D721Med (cell line): ENCODE measurements at regions not wholly inside any gene's neighbourhood (a gene's known extent, or its start where the extent isn't known, plus 50 kb on each side); places are given as distances from the start of the nearest gene placed in this dataset.

Experiments used
- DNase-seq: peaks from one replicate; pipeline ENCODE4 v3.0.0; 2011; ENCODE audit warnings: low spot score; ENCODE audit not compliant: insufficient read length
- FAIRE-seq: peaks from 2 replicates; lab custom pipeline; 2011; peaks lifted over from hg19 to GRCh38; lab: Jason Lieb, UNC
- TF ChIP-seq, protein P1 (sequence below): IDR thresholded peaks from 2 replicates; pipeline ENCODE4 v1.5.1; 2012; ENCODE audit warnings: mild to moderate bottlenecking, control low read depth; ENCODE audit not compliant: insufficient read depth; ENCODE audit errors: missing control alignments

- FAIRE-seq (peak; percentile 25), DNase-seq (no peak)
Measured at GRCh38 chr14:87334997-87335685, 657.8 kb downstream of the GALC start.

GRCh38 chr14:87331991-87332390 is 661.0 kb downstream of the GALC start:
- FAIRE-seq (no peak), DNase-seq (no peak)
- TF ChIP-seq, protein P1, sequence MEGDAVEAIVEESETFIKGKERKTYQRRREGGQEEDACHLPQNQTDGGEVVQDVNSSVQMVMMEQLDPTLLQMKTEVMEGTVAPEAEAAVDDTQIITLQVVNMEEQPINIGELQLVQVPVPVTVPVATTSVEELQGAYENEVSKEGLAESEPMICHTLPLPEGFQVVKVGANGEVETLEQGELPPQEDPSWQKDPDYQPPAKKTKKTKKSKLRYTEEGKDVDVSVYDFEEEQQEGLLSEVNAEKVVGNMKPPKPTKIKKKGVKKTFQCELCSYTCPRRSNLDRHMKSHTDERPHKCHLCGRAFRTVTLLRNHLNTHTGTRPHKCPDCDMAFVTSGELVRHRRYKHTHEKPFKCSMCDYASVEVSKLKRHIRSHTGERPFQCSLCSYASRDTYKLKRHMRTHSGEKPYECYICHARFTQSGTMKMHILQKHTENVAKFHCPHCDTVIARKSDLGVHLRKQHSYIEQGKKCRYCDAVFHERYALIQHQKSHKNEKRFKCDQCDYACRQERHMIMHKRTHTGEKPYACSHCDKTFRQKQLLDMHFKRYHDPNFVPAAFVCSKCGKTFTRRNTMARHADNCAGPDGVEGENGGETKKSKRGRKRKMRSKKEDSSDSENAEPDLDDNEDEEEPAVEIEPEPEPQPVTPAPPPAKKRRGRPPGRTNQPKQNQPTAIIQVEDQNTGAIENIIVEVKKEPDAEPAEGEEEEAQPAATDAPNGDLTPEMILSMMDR = no peak

More at GRCh38 chr14:87334997-87335685, 657.8 kb downstream of the GALC start:
- TF ChIP-seq, protein P1 = peak; percentile 18

DNA sequence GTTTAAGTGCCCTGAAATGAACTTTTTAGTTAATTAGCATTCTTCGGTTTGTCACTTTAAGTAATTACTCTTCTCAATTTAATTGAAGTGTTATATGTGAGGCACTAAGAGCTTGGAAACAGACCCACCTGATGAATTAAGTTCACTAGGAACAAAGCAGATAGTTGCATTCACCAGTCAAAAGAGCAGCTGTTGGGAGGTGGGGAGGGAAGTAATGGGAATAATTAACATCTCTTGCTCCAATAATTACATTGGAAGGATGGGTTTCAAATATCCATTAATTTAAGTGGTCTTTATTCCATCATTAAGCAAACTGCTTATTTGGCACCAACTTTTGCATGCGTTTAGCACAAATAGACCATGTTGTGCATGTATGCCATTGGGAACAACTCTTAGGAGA is 667.2 kb downstream of the GALC start:
- TF ChIP-seq, protein P1 = no peak
- FAIRE-seq (no peak), DNase-seq (no peak)

- TF ChIP-seq, protein P1 = no peak
- no peak for DNase-seq
- FAIRE-seq = no peak
Measured at GRCh38 chr14:87323191-87323590, 669.8 kb downstream of the GALC start.

DNA sequence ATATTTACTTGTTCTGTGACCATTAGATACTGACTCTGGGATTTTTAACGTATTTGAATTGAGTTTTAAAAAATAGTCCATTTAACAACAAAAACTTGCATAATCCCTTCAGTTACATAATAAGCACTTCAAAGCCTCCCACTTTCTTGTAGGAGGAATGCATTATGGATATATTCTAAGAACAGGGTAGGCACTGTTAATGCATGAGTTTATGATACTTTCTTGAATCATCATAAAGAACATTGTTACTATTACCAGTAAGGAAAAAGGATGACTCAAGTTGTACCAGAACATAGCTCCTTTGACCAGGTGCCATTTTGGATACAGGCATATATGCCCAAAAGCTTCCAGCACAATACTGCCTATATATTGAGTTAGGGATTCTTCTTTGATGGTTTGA is 671.4 kb downstream of the GALC start:
- TF ChIP-seq, protein P1 = no peak
- DNase-seq (no peak), FAIRE-seq (no peak)

DNA sequence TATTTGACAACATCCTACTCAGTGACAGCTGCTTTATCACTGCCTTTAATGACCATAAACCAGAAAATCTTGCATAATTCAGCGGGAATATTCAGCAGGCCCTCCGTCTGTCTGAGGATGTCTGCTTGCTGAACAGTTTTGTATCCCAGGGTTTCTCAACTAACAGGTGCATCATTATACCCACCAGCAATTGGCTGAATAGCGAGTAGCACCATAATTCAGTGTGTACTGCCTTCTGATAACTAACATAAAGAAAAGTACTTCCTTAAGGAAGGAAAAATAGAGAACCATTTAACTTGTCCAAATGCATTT is 680.1 kb downstream of the GALC start:
- DNase-seq (no peak), FAIRE-seq (no peak)
- TF ChIP-seq, protein P1 = no peak

- TF ChIP-seq, protein P1 = no peak
- FAIRE-seq (no peak), DNase-seq (no peak)
Measured at GRCh38 chr14:87312169-87312893, 680.7 kb downstream of the GALC start.
